H9 (cell line): ENCODE measurements at regions not wholly inside any gene's neighbourhood (a gene's known extent, or its start where the extent isn't known, plus 50 kb on each side); places are given as distances from the start of the nearest gene placed in this dataset.

Source experiments
- DNase-seq: peaks from one replicate; pipeline ENCODE4 v3.0.0-alpha.2; 2017
- H2AFZ ChIP-seq: one replicate; pipeline ENCODE4 v1.6.1; 2013; ENCODE audit warnings: mild to moderate bottlenecking, low read length, control low read depth, moderate library complexity
- H2AK5ac ChIP-seq: 2 replicates; pipeline ENCODE4 v1.6.1; 2013; ENCODE audit warnings: low read length, control low read depth, mixed read lengths; ENCODE audit not compliant: insufficient read length
- H2BK120ac ChIP-seq: one replicate; pipeline ENCODE4 v1.6.1; 2013; ENCODE audit warnings: low read depth, mild to moderate bottlenecking, low read length, control low read depth, inconsistent platforms; ENCODE audit not compliant: poor library complexity, severe bottlenecking
- H2BK12ac ChIP-seq: 2 replicates; pipeline ENCODE4 v1.6.1; 2013; ENCODE audit warnings: low read length, control low read depth, mixed read lengths, low read depth; ENCODE audit not compliant: insufficient read length
- H2BK15ac ChIP-seq: 2 replicates; pipeline ENCODE4 v1.6.1; 2013; ENCODE audit warnings: low read depth, low read length, control low read depth
- H2BK20ac ChIP-seq: one replicate; pipeline ENCODE4 v1.6.1; 2013; ENCODE audit warnings: low read depth, mild to moderate bottlenecking, low read length, control low read depth, inconsistent platforms; ENCODE audit not compliant: poor library complexity, severe bottlenecking
- H2BK5ac ChIP-seq: 2 replicates; pipeline ENCODE4 v1.6.1; 2013; ENCODE audit warnings: low read length, control low read depth, mixed read lengths; ENCODE audit not compliant: insufficient read length
- H3K14ac ChIP-seq: 2 replicates; pipeline ENCODE4 v1.6.1; 2013; ENCODE audit warnings: low read length, control low read depth; ENCODE audit not compliant: insufficient read depth
- H3K18ac ChIP-seq: 2 replicates; pipeline ENCODE4 v1.6.1; 2013; ENCODE audit warnings: low read depth, mild to moderate bottlenecking, mixed read lengths, low read length, control low read depth; ENCODE audit not compliant: insufficient read length
- H3K23ac ChIP-seq: 2 replicates; pipeline ENCODE4 v1.6.1; 2013; ENCODE audit warnings: low read length, control low read depth, mixed read lengths, low read depth; ENCODE audit not compliant: insufficient read length
- H3K23me2 ChIP-seq: 2 replicates; pipeline ENCODE4 v1.6.1; 2013; ENCODE audit warnings: low read depth, mild to moderate bottlenecking, mixed read lengths, low read length, control low read depth; ENCODE audit not compliant: insufficient read length, poor library complexity, severe bottlenecking
- H3K27ac ChIP-seq: 2 replicates; pipeline ENCODE4 v1.5.1; 2013; ENCODE audit warnings: low read length, control low read depth, mixed read lengths, low read depth; ENCODE audit not compliant: insufficient read length
- H3K27me3 ChIP-seq: 2 replicates; pipeline ENCODE4 v1.6.1; 2013; ENCODE audit warnings: low read length, control low read depth, inconsistent platforms; ENCODE audit not compliant: insufficient read depth
- H3K4ac ChIP-seq: 2 replicates; pipeline ENCODE4 v1.6.1; 2013; ENCODE audit warnings: low read depth, mild to moderate bottlenecking, control low read depth, inconsistent platforms, low read length, moderate library complexity
- H3K4me1 ChIP-seq: 2 replicates; pipeline ENCODE4 v1.6.1; 2013; ENCODE audit warnings: low read length, control low read depth, inconsistent platforms; ENCODE audit not compliant: insufficient read depth
- H3K4me2 ChIP-seq: 2 replicates; pipeline ENCODE4 v1.6.1; 2013; ENCODE audit warnings: low read length, control low read depth, mixed read lengths; ENCODE audit not compliant: insufficient read length, insufficient read depth
- H3K56ac ChIP-seq: 2 replicates; pipeline ENCODE4 v1.6.1; 2013; ENCODE audit warnings: low read depth, mild to moderate bottlenecking, mixed read lengths, low read length, control low read depth; ENCODE audit not compliant: insufficient read length
- H3K79me1 ChIP-seq: 2 replicates; pipeline ENCODE4 v1.6.1; 2013; ENCODE audit warnings: low read depth, mild to moderate bottlenecking, moderate library complexity, low read length, control low read depth, inconsistent platforms; ENCODE audit not compliant: insufficient read depth, poor library complexity, severe bottlenecking
- H3K79me2 ChIP-seq: 2 replicates; pipeline ENCODE4 v1.6.1; 2013; ENCODE audit warnings: low read length, control low read depth, inconsistent platforms; ENCODE audit not compliant: insufficient read depth
- H3K9ac ChIP-seq: 2 replicates; pipeline ENCODE4 v1.6.1; 2013; ENCODE audit warnings: low read length, control low read depth, mixed read lengths; ENCODE audit not compliant: insufficient read length; ENCODE audit errors: extremely low read depth
- H3K9me3 ChIP-seq: one replicate; pipeline ENCODE4 v1.6.1; 2013; ENCODE audit warnings: low read depth, low read length, inconsistent platforms; ENCODE audit not compliant: control insufficient read depth
- H3T11ph ChIP-seq: one replicate; pipeline ENCODE4 v1.6.1; 2013; ENCODE audit warnings: mild to moderate bottlenecking, low read length, control low read depth, inconsistent platforms
- H4K20me1 ChIP-seq: one replicate; pipeline ENCODE4 v1.6.1; 2013; ENCODE audit not compliant: control insufficient read depth, insufficient read length, insufficient read depth
- H4K5ac ChIP-seq: 2 replicates; pipeline ENCODE4 v1.6.1; 2013; ENCODE audit warnings: low read depth, mild to moderate bottlenecking, mixed read lengths, low read length, control low read depth; ENCODE audit not compliant: insufficient read length
- H4K8ac ChIP-seq: replicated peaks from 2 replicates; pipeline ENCODE4 v1.6.1; 2013; ENCODE audit warnings: low read length, control low read depth, mixed read lengths, low read depth; ENCODE audit not compliant: insufficient read length
- H4K91ac ChIP-seq: 2 replicates; pipeline ENCODE4 v1.6.1; 2013; ENCODE audit warnings: low read depth, mild to moderate bottlenecking, moderate library complexity, mixed read lengths, low read length, control low read depth; ENCODE audit not compliant: insufficient read length
- H3K27ac Mint-ChIP-seq, 3 experiments: 2 replicates in 2 of 3; 3 replicates in 1 of 3; pipeline ENCODE4 v1.8.0; 2020 to 2021; ENCODE audit warnings: mixed read lengths in 3 of 3, mild to moderate bottlenecking in 1 of 3, moderate library complexity in 1 of 3
- H3K27me3 Mint-ChIP-seq: 2 replicates; pipeline ENCODE4 v1.8.0; 2021; ENCODE audit warnings: low read depth, mild to moderate bottlenecking, moderate library complexity, mixed read lengths
- H3K36me3 Mint-ChIP-seq, 3 experiments: 2 replicates in 2 of 3; 3 replicates in 1 of 3; pipeline ENCODE4 v1.8.0; 2020 to 2021; ENCODE audit warnings: low read depth in 3 of 3, mixed read lengths in 3 of 3; ENCODE audit not compliant: insufficient read depth in 1 of 3
- H3K4me1 Mint-ChIP-seq, 2 experiments: 2 replicates each; pipeline ENCODE4 v1.8.0; 2020; ENCODE audit warnings: mixed read lengths in 2 of 2
- H3K4me3 Mint-ChIP-seq, 2 experiments: 2 replicates in 1 of 2; 3 replicates in 1 of 2; pipeline ENCODE4 v1.8.0; 2020 to 2021; ENCODE audit warnings: mild to moderate bottlenecking in 2 of 2, mixed read lengths in 2 of 2, moderate library complexity in 1 of 2
- H3K9me3 Mint-ChIP-seq, 2 experiments: 2 replicates in 1 of 2; 3 replicates in 1 of 2; pipeline ENCODE4 v1.8.0; 2020; ENCODE audit warnings: mild to moderate bottlenecking in 2 of 2, mixed read lengths in 2 of 2, moderate library complexity in 1 of 2
- CTCF ChIP-seq: fragments of 200-600 bp; sonication (generic); conservative IDR thresholded peaks from 3 replicates; pipeline ENCODE4 v1.8.0; 2021; ENCODE audit warnings: antibody characterized with exemption, mild to moderate bottlenecking
- WGBS: extraction: QIAGEN DNeasy Blood & Tissue Kit; methylation state at CpG from one replicate; pipeline ENCODE4 v1.1.7; 2013; ENCODE audit warnings: missing lambda C conversion rate, low lambda C conversion rate, mixed read lengths; ENCODE audit not compliant: insufficient read length; ENCODE audit errors: extremely low coverage; 5-methylcytosine and 5-hydroxymethylcytosine counted together

GRCh38 chr12:67916266-67916970, 72.8 kb upstream of the IFNG-AS1 start:
- H4K5ac ChIP-seq: no peak overlapping the region
- H3K27ac ChIP-seq: no peak overlapping the region
- Mint-ChIP-seq H3K27ac (peak overlapping the region in 2 of 3 experiments; percentile 4 to 90; a peak in 4 of 7 replicates), H3K4me3 (no peak overlapping the region), H3K9me3 (no peaks in the 10 kb centered on the region), H3K27me3 (no peaks in the 10 kb centered on the region), H3K36me3 (no peaks in the 10 kb centered on the region), H3K4me1 (peaks cover 34 to 36% of the 10 kb centered on the region in 2 experiments)
- H4K20me1 ChIP-seq: no peaks in the 10 kb centered on the region
- H2AFZ ChIP-seq: no peak overlapping the region
- no peak overlapping the region for H3K18ac ChIP-seq
- no peak overlapping the region for H2BK120ac ChIP-seq
- no peak overlapping the region for H3K56ac ChIP-seq
- no peaks in the 10 kb centered on the region for H3K27me3 ChIP-seq
- no peak overlapping the region for H2BK5ac ChIP-seq
- no peaks in the 10 kb centered on the region for H3K9me3 ChIP-seq
- no peak overlapping the region for H3K4ac ChIP-seq
- no peak overlapping the region for H3K23ac ChIP-seq
- DNase-seq: no peak
- no peak overlapping the region for H2BK12ac ChIP-seq
- H3K79me2 ChIP-seq: no peaks in the 10 kb centered on the region
- H3K23me2 ChIP-seq: no peaks in the 10 kb centered on the region
- no peak overlapping the region for H4K91ac ChIP-seq
- H2AK5ac ChIP-seq: no peak overlapping the region
- no peak overlapping the region for H2BK15ac ChIP-seq
- no peak for TF ChIP-seq CTCF
- H3K14ac ChIP-seq: no peak overlapping the region
- no peak overlapping the region for H2BK20ac ChIP-seq
- H3K9ac ChIP-seq: no peak overlapping the region
- peak overlapping the region; percentile 0 for H3K4me2 ChIP-seq
- H3K4me1 ChIP-seq: peaks cover 11% of the 10 kb centered on the region; the same call in 1 of the 2 replicates
- no peaks in the 10 kb centered on the region for H3K79me1 ChIP-seq
- no peak overlapping the region for H3T11ph ChIP-seq
- WGBS: no CpG with 5 or more reads among the region's 5 CpGs
- no peak overlapping the region for H4K8ac ChIP-seq
